ENCODE measurements at regions not wholly inside any gene's neighbourhood (a gene's known extent, or its start where the extent isn't known, plus 50 kb on each side); places are given as distances from the start of the nearest gene placed in this dataset.
"Not testable (repeated sequence)": the region's sequence is repeated elsewhere in the genome, so short reads cannot be mapped to it uniquely, and the experiment has no call there.

GRCh38 chr1:206375552-206375951 lies 94.7 kb upstream of the IKBKE start:
- not testable (repeated sequence) for H3K27me3 ChIP-seq (ENCODE audit: control insufficient read depth in 4 of 4, insufficient read depth in 4 of 4, low read length in 3 of 4); H3K4me1 ChIP-seq (ENCODE audit: control insufficient read depth in 4 of 4, insufficient read depth in 4 of 4, low read length in 3 of 4); H3K27ac ChIP-seq (ENCODE audit: low read depth in 1 of 2, low read length in 2 of 2); H3K9ac ChIP-seq (ENCODE audit: low read depth in 1 of 2, low read length in 2 of 2); H3K36me3 ChIP-seq (ENCODE audit: control insufficient read depth in 4 of 4, insufficient read depth in 3 of 4, low read depth in 1 of 4, low read length in 3 of 4); H3K4me3 ChIP-seq (ENCODE audit: low read depth in 1 of 3, low read length in 3 of 3); H3K9me3 ChIP-seq (ENCODE audit: control insufficient read depth in 4 of 4, low read length in 3 of 4); DNase-seq (ENCODE audit: low spot score)
- WGBS, result 12% methylated on average over 2 of the region's 3 CpGs
- TF ChIP-seq RXRA (IDR thresholded peaks at IDR 0.05) (peak; percentile 34 to 51), NR2F2 (IDR thresholded peaks at IDR 0.05) (peak; percentile 32)

GRCh38 chr1:206378506-206378905 lies 91.8 kb upstream of the IKBKE start:
- H3K9me3 ChIP-seq (ENCODE audit: control insufficient read depth in 4 of 4, low read length in 3 of 4); H3K27me3 ChIP-seq (ENCODE audit: control insufficient read depth in 4 of 4, insufficient read depth in 4 of 4, low read length in 3 of 4); H3K9ac ChIP-seq (ENCODE audit: low read depth in 1 of 2, low read length in 2 of 2); H3K4me1 ChIP-seq (ENCODE audit: control insufficient read depth in 4 of 4, insufficient read depth in 4 of 4, low read length in 3 of 4); H3K36me3 ChIP-seq (ENCODE audit: control insufficient read depth in 4 of 4, insufficient read depth in 3 of 4, low read depth in 1 of 4, low read length in 3 of 4); H3K4me3 ChIP-seq (ENCODE audit: low read depth in 1 of 3, low read length in 3 of 3); H3K27ac ChIP-seq (ENCODE audit: low read depth in 1 of 2, low read length in 2 of 2); DNase-seq (ENCODE audit: low spot score): not testable (repeated sequence)
- WGBS, result 98% methylated on average over 7 of the region's 7 CpGs

DNA sequence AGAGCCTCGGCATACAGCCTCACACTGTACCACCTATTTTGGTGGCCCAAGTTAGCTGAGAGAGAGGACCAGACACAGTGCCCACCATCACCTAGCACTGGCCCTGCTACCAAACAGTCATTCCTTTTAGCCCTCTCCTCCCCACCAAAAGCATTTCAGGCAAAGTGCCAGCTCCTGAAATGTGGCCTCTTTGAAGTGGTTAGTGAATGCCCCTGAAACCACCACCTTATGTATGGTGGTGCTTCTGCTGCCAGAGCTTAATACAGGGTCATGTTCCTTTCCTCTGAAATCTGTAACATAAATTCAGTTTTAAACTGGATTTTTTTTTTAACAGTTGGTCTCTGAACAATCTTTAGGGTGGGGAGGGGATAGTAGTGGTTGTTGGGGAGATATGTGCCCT lies 91.0 kb upstream of the IKBKE start:
- DNase-seq (ENCODE audit: low spot score); H3K27me3 ChIP-seq (ENCODE audit: control insufficient read depth in 4 of 4, insufficient read depth in 4 of 4, low read length in 3 of 4); H3K4me3 ChIP-seq (ENCODE audit: low read depth in 1 of 3, low read length in 3 of 3); H3K4me1 ChIP-seq (ENCODE audit: control insufficient read depth in 4 of 4, insufficient read depth in 4 of 4, low read length in 3 of 4); H3K9me3 ChIP-seq (ENCODE audit: control insufficient read depth in 4 of 4, low read length in 3 of 4); H3K36me3 ChIP-seq (ENCODE audit: control insufficient read depth in 4 of 4, insufficient read depth in 3 of 4, low read depth in 1 of 4, low read length in 3 of 4); H3K27ac ChIP-seq (ENCODE audit: low read depth in 1 of 2, low read length in 2 of 2); H3K9ac ChIP-seq (ENCODE audit: low read depth in 1 of 2, low read length in 2 of 2): not testable (repeated sequence)
- WGBS, result no CpG with 5 or more reads among the region's 1 CpG

- H3K36me3 ChIP-seq (ENCODE audit: control insufficient read depth in 4 of 4, insufficient read depth in 3 of 4, low read depth in 1 of 4, low read length in 3 of 4); H3K9me3 ChIP-seq (ENCODE audit: control insufficient read depth in 4 of 4, low read length in 3 of 4); H3K9ac ChIP-seq (ENCODE audit: low read depth in 1 of 2, low read length in 2 of 2); H3K4me3 ChIP-seq (ENCODE audit: low read depth in 1 of 3, low read length in 3 of 3); H3K27me3 ChIP-seq (ENCODE audit: control insufficient read depth in 4 of 4, insufficient read depth in 4 of 4, low read length in 3 of 4); DNase-seq (ENCODE audit: low spot score); H3K4me1 ChIP-seq (ENCODE audit: control insufficient read depth in 4 of 4, insufficient read depth in 4 of 4, low read length in 3 of 4); H3K27ac ChIP-seq (ENCODE audit: low read depth in 1 of 2, low read length in 2 of 2): not testable (repeated sequence)
- 75% methylated on average over 2 of the region's 4 CpGs for WGBS
These were observed 90.0 kb upstream of the IKBKE start for GRCh38 chr1:206380163-206380790.

DNA sequence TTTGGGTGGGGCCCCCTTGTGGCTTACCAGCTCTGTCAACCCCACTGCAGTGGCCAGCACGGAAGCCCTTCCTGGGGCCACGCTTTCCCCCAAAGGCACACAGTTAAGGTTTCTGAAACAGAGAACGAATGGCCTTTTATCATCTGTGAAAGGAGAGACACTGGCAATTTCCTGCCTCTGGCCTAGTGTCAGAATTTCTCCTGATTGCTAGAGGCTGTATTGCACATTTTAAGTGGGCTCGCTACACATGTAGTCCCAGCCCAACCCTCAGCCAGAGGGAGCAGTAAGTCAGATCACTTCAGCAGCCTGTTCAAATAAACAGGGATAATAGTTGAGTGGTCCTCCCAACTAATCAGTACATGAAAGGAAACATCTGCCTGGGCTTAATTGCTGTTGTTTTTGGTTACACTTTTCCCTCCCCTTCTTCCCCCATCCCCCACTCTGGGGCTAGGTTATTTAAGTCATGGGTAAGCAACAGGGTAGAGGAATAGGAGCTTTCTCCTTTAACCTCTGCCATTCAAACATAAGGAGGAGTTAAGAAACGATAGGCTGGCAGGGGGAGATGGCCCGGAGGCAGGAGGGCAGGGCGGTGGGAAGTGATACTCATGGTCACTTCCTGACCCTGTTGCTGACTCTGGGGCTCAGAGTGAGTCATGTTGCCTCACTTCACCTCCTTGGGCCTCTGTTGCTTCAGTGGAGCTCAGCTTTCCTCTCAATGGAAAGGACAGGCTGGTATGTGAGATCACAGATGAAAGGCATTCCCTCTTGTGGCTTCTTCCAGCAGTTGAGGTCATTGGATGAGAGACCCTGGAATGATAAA lies 89.3 kb upstream of the IKBKE start:
- H3K9ac ChIP-seq (ENCODE audit: low read depth in 1 of 2, low read length in 2 of 2); H3K36me3 ChIP-seq (ENCODE audit: control insufficient read depth in 4 of 4, insufficient read depth in 3 of 4, low read depth in 1 of 4, low read length in 3 of 4); H3K9me3 ChIP-seq (ENCODE audit: control insufficient read depth in 4 of 4, low read length in 3 of 4); H3K27ac ChIP-seq (ENCODE audit: low read depth in 1 of 2, low read length in 2 of 2); H3K4me1 ChIP-seq (ENCODE audit: control insufficient read depth in 4 of 4, insufficient read depth in 4 of 4, low read length in 3 of 4); H3K4me3 ChIP-seq (ENCODE audit: low read depth in 1 of 3, low read length in 3 of 3); H3K27me3 ChIP-seq (ENCODE audit: control insufficient read depth in 4 of 4, insufficient read depth in 4 of 4, low read length in 3 of 4); DNase-seq (ENCODE audit: low spot score): not testable (repeated sequence)
- 76% methylated on average over 1 of the region's 7 CpGs for WGBS

All from liver (tissue), 7 donors.